ENCODE measurements at regions not wholly inside any gene's neighbourhood (a gene's known extent, or its start where the extent isn't known, plus 50 kb on each side); places are given as distances from the start of the nearest gene placed in this dataset.

DNA sequence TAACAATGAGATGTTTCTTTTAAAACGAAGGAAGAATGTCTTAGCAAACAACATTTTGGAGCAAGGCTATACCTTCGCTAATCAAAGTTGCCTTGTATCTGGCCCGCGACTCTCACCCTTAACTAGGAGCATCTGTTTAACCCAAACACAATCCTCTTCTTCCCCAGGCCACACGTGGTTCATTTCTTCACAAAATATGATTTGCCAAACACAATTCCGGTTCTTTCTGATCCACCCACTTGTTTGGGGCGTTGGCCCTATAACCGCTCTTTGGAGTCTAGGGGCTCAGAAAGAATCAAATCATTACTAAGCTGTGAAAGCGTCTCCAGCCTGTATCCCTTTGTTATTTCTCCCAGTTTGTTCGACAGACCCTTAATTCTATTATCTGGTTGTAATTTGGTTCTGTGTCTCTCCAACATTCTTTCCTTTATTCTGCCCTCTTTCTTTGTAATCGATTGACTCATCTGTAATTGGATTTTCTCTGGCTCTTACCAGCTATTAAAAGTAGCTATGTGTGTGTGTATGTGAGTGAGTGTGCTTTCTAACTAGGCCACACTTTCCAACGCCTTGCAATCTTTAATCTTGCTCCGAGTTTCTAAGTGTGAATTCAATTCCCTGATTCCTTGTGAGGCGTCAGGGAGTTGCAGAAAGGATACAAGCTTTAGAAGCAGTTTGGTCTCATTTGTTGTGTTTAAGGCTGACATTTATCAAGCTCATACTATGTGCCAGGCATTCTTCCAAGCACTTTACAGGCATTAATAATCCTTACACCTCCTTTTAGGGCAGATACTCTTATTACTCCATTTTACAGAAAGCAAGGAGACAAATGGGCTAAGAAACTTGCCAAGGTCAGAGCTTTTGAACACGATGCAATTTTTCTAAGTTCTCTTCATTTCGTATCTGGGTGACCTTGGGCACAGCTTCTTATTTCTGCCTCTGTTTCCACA is 138.6 kb upstream of the CPEB2 start:
- no peak for DNase-seq (ENCODE audit: low spot score)
- Histone ChIP-seq H3K27me3 (ENCODE audit: control insufficient read depth in 4 of 4, insufficient read depth in 4 of 4, low read length in 3 of 4) (no peaks in the 10 kb centered on the region), H3K36me3 (ENCODE audit: control insufficient read depth in 4 of 4, insufficient read depth in 3 of 4, low read depth in 1 of 4, low read length in 3 of 4) (no peaks in the 10 kb centered on the region), H3K4me3 (ENCODE audit: low read depth in 1 of 3, low read length in 3 of 3) (no peak overlapping the region), H3K4me1 (ENCODE audit: control insufficient read depth in 4 of 4, insufficient read depth in 4 of 4, low read length in 3 of 4) (peaks cover 3 to 26% (median 21%) of the 10 kb centered on the region in 4 donors), H3K9ac (ENCODE audit: low read depth in 1 of 2, low read length in 2 of 2) (no peak overlapping the region), H3K27ac (ENCODE audit: low read depth in 1 of 2, low read length in 2 of 2) (no peak overlapping the region), H3K9me3 (ENCODE audit: control insufficient read depth in 4 of 4, low read length in 3 of 4) (no peaks in the 10 kb centered on the region)
- TF ChIP-seq, protein P1, sequence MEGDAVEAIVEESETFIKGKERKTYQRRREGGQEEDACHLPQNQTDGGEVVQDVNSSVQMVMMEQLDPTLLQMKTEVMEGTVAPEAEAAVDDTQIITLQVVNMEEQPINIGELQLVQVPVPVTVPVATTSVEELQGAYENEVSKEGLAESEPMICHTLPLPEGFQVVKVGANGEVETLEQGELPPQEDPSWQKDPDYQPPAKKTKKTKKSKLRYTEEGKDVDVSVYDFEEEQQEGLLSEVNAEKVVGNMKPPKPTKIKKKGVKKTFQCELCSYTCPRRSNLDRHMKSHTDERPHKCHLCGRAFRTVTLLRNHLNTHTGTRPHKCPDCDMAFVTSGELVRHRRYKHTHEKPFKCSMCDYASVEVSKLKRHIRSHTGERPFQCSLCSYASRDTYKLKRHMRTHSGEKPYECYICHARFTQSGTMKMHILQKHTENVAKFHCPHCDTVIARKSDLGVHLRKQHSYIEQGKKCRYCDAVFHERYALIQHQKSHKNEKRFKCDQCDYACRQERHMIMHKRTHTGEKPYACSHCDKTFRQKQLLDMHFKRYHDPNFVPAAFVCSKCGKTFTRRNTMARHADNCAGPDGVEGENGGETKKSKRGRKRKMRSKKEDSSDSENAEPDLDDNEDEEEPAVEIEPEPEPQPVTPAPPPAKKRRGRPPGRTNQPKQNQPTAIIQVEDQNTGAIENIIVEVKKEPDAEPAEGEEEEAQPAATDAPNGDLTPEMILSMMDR (IDR thresholded peaks at IDR 0.05; ENCODE audit: low read depth, low read length, missing input control) = no peak
- TF ChIP-seq JUND (IDR thresholded peaks at IDR 0.05) (no peak), SP1 (IDR thresholded peaks at IDR 0.05) (no peak), FOXA1 (IDR thresholded peaks at IDR 0.05) (no peak), NR2F2 (IDR thresholded peaks at IDR 0.05) (no peak), TAF1 (conservative IDR thresholded peaks at IDR 0.05) (no peak), HNF4G (IDR thresholded peaks at IDR 0.05) (no peak), MAX (IDR thresholded peaks at IDR 0.05) (no peak), ATF3 (IDR thresholded peaks at IDR 0.05) (no peak), RAD21 (IDR thresholded peaks at IDR 0.05) (no peak), HNF4A (conservative IDR thresholded peaks at IDR 0.05) (no peak), REST (IDR thresholded peaks at IDR 0.05) (no peak), GABPA (IDR thresholded peaks at IDR 0.05 in 1 of 2, conservative IDR thresholded peaks at IDR 0.05 in 1 of 2) (no peak), FOXA2 (IDR thresholded peaks at IDR 0.05) (no peak)
- 92% methylated on average over 16 of the region's 16 CpGs for WGBS

- Histone ChIP-seq H3K9ac (ENCODE audit: low read depth in 1 of 2, low read length in 2 of 2) (no peak overlapping the region), H3K4me1 (ENCODE audit: control insufficient read depth in 4 of 4, insufficient read depth in 4 of 4, low read length in 3 of 4) (peaks cover 3 to 31% (median 24%) of the 10 kb centered on the region in 4 donors), H3K36me3 (ENCODE audit: control insufficient read depth in 4 of 4, insufficient read depth in 3 of 4, low read depth in 1 of 4, low read length in 3 of 4) (no peaks in the 10 kb centered on the region), H3K27me3 (ENCODE audit: control insufficient read depth in 4 of 4, insufficient read depth in 4 of 4, low read length in 3 of 4) (no peaks in the 10 kb centered on the region), H3K4me3 (ENCODE audit: low read depth in 1 of 3, low read length in 3 of 3) (no peak overlapping the region), H3K9me3 (ENCODE audit: control insufficient read depth in 4 of 4, low read length in 3 of 4) (no peaks in the 10 kb centered on the region), H3K27ac (ENCODE audit: low read depth in 1 of 2, low read length in 2 of 2) (no peak overlapping the region)
- 53% methylated on average over 3 of the region's 3 CpGs for WGBS
- no peak for DNase-seq (ENCODE audit: low spot score)
- TF ChIP-seq HNF4G (IDR thresholded peaks at IDR 0.05) (no peak), SP1 (IDR thresholded peaks at IDR 0.05) (no peak), ATF3 (IDR thresholded peaks at IDR 0.05) (no peak), RAD21 (IDR thresholded peaks at IDR 0.05) (no peak), MAX (IDR thresholded peaks at IDR 0.05) (no peak), ZBTB33 (IDR thresholded peaks at IDR 0.05) (no peak), REST (IDR thresholded peaks at IDR 0.05) (no peak), NR2F2 (IDR thresholded peaks at IDR 0.05) (no peak), TAF1 (conservative IDR thresholded peaks at IDR 0.05) (no peak), RXRA (IDR thresholded peaks at IDR 0.05) (no peak), FOXA2 (IDR thresholded peaks at IDR 0.05) (no peak), JUND (IDR thresholded peaks at IDR 0.05) (no peak), YY1 (IDR thresholded peaks at IDR 0.05) (no peak)
Observed at GRCh38 chr4:14864365-14865030, 137.8 kb upstream of the CPEB2 start.

Measured in liver (tissue), 8 donors.